ENCODE measurements at regions not wholly inside any gene's neighbourhood (a gene's known extent, or its start where the extent isn't known, plus 50 kb on each side); places are given as distances from the start of the nearest gene placed in this dataset.

GRCh38 chr18:2415656-2416055 lies 155.6 kb downstream of the METTL4 start:
- no peaks in the 10 kb centered on the region for H3K36me3 ChIP-seq (ENCODE audit: low read depth)
- TF ChIP-seq EZH2phosphoT487 (IDR thresholded peaks at IDR 0.05; ENCODE audit: insufficient read depth, low read depth) (no peak), EZH2 (IDR thresholded peaks at IDR 0.05; ENCODE audit: insufficient read depth, poor library complexity, severe bottlenecking) (no peak)
- in situ Hi-C loops (cut with MboI), result loop anchor here (25.0 kb wide), 1 partner anchor 97 kb away; no protein-coding TSS in a partner anchor
- no peaks in the 10 kb centered on the region for H3K9me2 ChIP-seq (ENCODE audit: insufficient read depth)
- H3K9me3 ChIP-seq (ENCODE audit: low read depth), result no peaks in the 10 kb centered on the region
- 49 to 53% methylated on average over 3 of the region's 3 CpGs for WGBS, 2 experiments (ENCODE audit: low coverage in 1 of 2, low lambda C conversion rate in 2 of 2, missing lambda C conversion rate in 2 of 2)
- H3F3A ChIP-seq (ENCODE audit: insufficient read depth), result peaks cover 22% of the 10 kb centered on the region
- no peak overlapping the region for H3K27ac ChIP-seq
- no peaks in the 10 kb centered on the region for H3K27me3 ChIP-seq (replicated peaks; ENCODE audit: insufficient read depth)
- H3K4me1 ChIP-seq (ENCODE audit: insufficient read depth), result peaks cover 22% of the 10 kb centered on the region
- no peak overlapping the region for H3K4me2 ChIP-seq (ENCODE audit: unreplicated experiment)
- no peak overlapping the region for H3K9ac ChIP-seq
- H3K4me3 ChIP-seq, result no peak overlapping the region
- H3K79me2 ChIP-seq (ENCODE audit: insufficient read depth), result no peaks in the 10 kb centered on the region
- DNase-seq, result no peak
- no peak overlapping the region for H2AFZ ChIP-seq
- no peaks in the 10 kb centered on the region for H4K20me1 ChIP-seq (ENCODE audit: insufficient read depth)

DNA sequence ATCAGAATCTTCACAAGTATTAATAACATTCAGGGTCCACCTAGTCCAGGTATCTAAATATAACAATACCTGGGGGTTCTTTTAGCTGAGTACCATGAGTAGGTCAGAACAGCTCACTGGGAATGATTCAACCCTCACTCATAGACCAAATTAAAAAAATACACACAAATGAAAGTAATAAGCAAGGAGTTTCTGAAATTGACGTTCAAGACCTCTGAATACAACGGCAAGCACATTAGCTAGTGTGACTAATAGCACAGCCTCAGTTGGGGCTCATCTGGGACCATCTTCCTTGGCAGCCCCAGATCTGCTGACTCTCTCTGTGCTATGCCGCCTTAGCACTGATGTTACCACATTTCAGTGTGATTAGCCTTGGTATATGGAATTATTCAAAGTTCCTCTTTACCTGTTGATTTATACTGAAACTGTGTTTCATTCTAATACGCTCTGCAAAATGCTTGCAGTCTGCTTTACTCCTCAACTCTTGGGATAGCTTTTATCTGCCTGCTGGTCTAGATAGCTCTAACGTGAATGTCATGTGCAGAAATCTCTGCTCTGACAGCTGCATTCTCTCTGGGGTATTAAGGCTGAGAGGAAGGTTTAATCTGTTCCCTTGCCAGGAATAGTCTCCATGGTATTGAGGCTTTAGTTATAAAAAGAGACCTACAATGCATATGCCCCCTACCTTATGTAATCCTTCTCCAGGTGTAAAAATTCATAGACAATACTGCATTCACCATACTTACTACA lies 153.3 kb downstream of the METTL4 start:
- TF ChIP-seq EZH2 (IDR thresholded peaks at IDR 0.05; ENCODE audit: insufficient read depth, poor library complexity, severe bottlenecking) (no peak), EZH2phosphoT487 (IDR thresholded peaks at IDR 0.05; ENCODE audit: insufficient read depth, low read depth) (no peak)
- Histone ChIP-seq H3K4me3 (no peak overlapping the region), H3K36me3 (ENCODE audit: low read depth) (no peaks in the 10 kb centered on the region), H3K9me2 (ENCODE audit: insufficient read depth) (no peaks in the 10 kb centered on the region), H3K27ac (no peak overlapping the region), H3F3A (ENCODE audit: insufficient read depth) (peaks cover 10% of the 10 kb centered on the region), H3K4me2 (ENCODE audit: unreplicated experiment) (peak overlapping the region; percentile 67), H2AFZ (no peak overlapping the region), H3K9ac (no peak overlapping the region), H3K4me1 (ENCODE audit: insufficient read depth) (peaks cover 8% of the 10 kb centered on the region), H3K27me3 (replicated peaks; ENCODE audit: insufficient read depth) (no peaks in the 10 kb centered on the region), H3K9me3 (ENCODE audit: low read depth) (no peaks in the 10 kb centered on the region), H4K20me1 (ENCODE audit: insufficient read depth) (no peaks in the 10 kb centered on the region), H3K79me2 (ENCODE audit: insufficient read depth) (no peaks in the 10 kb centered on the region)
- peak; percentile 62 for DNase-seq
- in situ Hi-C loops (cut with MboI), result loop anchor here (25.0 kb wide), 1 partner anchor 94 kb away; no protein-coding TSS in a partner anchor
- WGBS, 2 experiments (ENCODE audit: low coverage in 1 of 2, low lambda C conversion rate in 2 of 2, missing lambda C conversion rate in 2 of 2), result 14 to 15% methylated on average over 5 of the region's 5 CpGs

- no peaks in the 10 kb centered on the region for H4K20me1 ChIP-seq (ENCODE audit: insufficient read depth)
- no peak for DNase-seq
- no peak overlapping the region for H2AFZ ChIP-seq
- no peaks in the 10 kb centered on the region for H3K79me2 ChIP-seq (ENCODE audit: insufficient read depth)
- H3K4me2 ChIP-seq (ENCODE audit: unreplicated experiment), result no peak overlapping the region
- no peaks in the 10 kb centered on the region for H3K9me3 ChIP-seq (ENCODE audit: low read depth)
- H3K9ac ChIP-seq, result no peak overlapping the region
- H3K27me3 ChIP-seq (replicated peaks; ENCODE audit: insufficient read depth), result no peaks in the 10 kb centered on the region
- H3K9me2 ChIP-seq (ENCODE audit: insufficient read depth), result no peaks in the 10 kb centered on the region
- peaks cover 8% of the 10 kb centered on the region for H3K4me1 ChIP-seq (ENCODE audit: insufficient read depth)
- no peak overlapping the region for H3K4me3 ChIP-seq
- TF ChIP-seq EZH2 (IDR thresholded peaks at IDR 0.05; ENCODE audit: insufficient read depth, poor library complexity, severe bottlenecking), result no peak
- TF ChIP-seq EZH2phosphoT487 (IDR thresholded peaks at IDR 0.05; ENCODE audit: insufficient read depth, low read depth), result no peak
- H3K27ac ChIP-seq, result no peak overlapping the region
- peaks cover 10% of the 10 kb centered on the region for H3F3A ChIP-seq (ENCODE audit: insufficient read depth)
- H3K36me3 ChIP-seq (ENCODE audit: low read depth), result no peaks in the 10 kb centered on the region
- in situ Hi-C loops (cut with MboI), result loop anchor here (25.0 kb wide), 1 partner anchor 92 kb away; no protein-coding TSS in a partner anchor
- 66 to 67% methylated on average over 4 of the region's 4 CpGs for WGBS, 2 experiments (ENCODE audit: low coverage in 1 of 2, low lambda C conversion rate in 2 of 2, missing lambda C conversion rate in 2 of 2)
Observed at GRCh38 chr18:2420367-2420766, 150.9 kb downstream of the METTL4 start.

- WGBS, 2 experiments (ENCODE audit: low coverage in 1 of 2, low lambda C conversion rate in 2 of 2, missing lambda C conversion rate in 2 of 2), result 10 to 15% methylated on average over 5 of the region's 5 CpGs
- H3K36me3 ChIP-seq (ENCODE audit: low read depth), result no peaks in the 10 kb centered on the region
- in situ Hi-C loops (cut with MboI), result loop anchor here (25.0 kb wide), 1 partner anchor 89 kb away; no protein-coding TSS in a partner anchor
- no peak overlapping the region for H2AFZ ChIP-seq
- no peaks in the 10 kb centered on the region for H3K9me2 ChIP-seq (ENCODE audit: insufficient read depth)
- H3K4me3 ChIP-seq, result no peak overlapping the region
- H4K20me1 ChIP-seq (ENCODE audit: insufficient read depth), result no peaks in the 10 kb centered on the region
- H3K27ac ChIP-seq, result no peak overlapping the region
- H3K9ac ChIP-seq, result no peak overlapping the region
- H3K79me2 ChIP-seq (ENCODE audit: insufficient read depth), result no peaks in the 10 kb centered on the region
- H3K27me3 ChIP-seq (replicated peaks; ENCODE audit: insufficient read depth), result no peaks in the 10 kb centered on the region
- no peak for DNase-seq
- no peak overlapping the region for H3K4me2 ChIP-seq (ENCODE audit: unreplicated experiment)
- H3K9me3 ChIP-seq (ENCODE audit: low read depth), result no peaks in the 10 kb centered on the region
- no peaks in the 10 kb centered on the region; the same call in 1 of the 2 replicates for H3K4me1 ChIP-seq (ENCODE audit: insufficient read depth)
- H3F3A ChIP-seq (ENCODE audit: insufficient read depth), result no peaks in the 10 kb centered on the region
- TF ChIP-seq EZH2phosphoT487 (IDR thresholded peaks at IDR 0.05; ENCODE audit: insufficient read depth, low read depth), result no peak
- no peak for TF ChIP-seq EZH2 (IDR thresholded peaks at IDR 0.05; ENCODE audit: insufficient read depth, poor library complexity, severe bottlenecking)
Observed at GRCh38 chr18:2423761-2424160, 147.5 kb downstream of the METTL4 start.
